Hepatocyte (in vitro differentiated cells): ENCODE measurements at regions not wholly inside any gene's neighbourhood (a gene's known extent, or its start where the extent isn't known, plus 50 kb on each side); places are given as distances from the start of the nearest gene placed in this dataset.

Experiments used
- DNase-seq: peaks from one replicate; pipeline ENCODE4 v3.0.0-alpha.2; 2016; ENCODE audit warnings: low spot score
- H2AFZ ChIP-seq: fragments of 200-600 bp; sonication (generic); 2 replicates; pipeline ENCODE4 v1.6.0; 2016; ENCODE audit warnings: antibody characterized with exemption, mild to moderate bottlenecking
- H3K27ac ChIP-seq: fragments of 200-600 bp; sonication (generic); 2 replicates; pipeline ENCODE4 v1.5.1; 2016; ENCODE audit warnings: mild to moderate bottlenecking
- H3K27me3 ChIP-seq: fragments of 200-600 bp; sonication (generic); 2 replicates; pipeline ENCODE4 v1.6.1; 2016
- H3K36me3 ChIP-seq: fragments of 200-600 bp; sonication (generic); replicated peaks from 2 replicates; pipeline ENCODE4 v1.5.1; 2016; ENCODE audit warnings: low read depth; ENCODE audit not compliant: insufficient read depth
- H3K4me1 ChIP-seq: fragments of 200-600 bp; sonication (generic); 2 replicates; pipeline ENCODE4 v1.5.1; 2016; ENCODE audit warnings: mild to moderate bottlenecking, moderate library complexity; ENCODE audit not compliant: insufficient read depth
- H3K4me2 ChIP-seq: fragments of 200-600 bp; sonication (generic); 2 replicates; pipeline ENCODE4 v1.6.0; 2016
- H3K4me3 ChIP-seq: fragments of 200-600 bp; sonication (generic); 2 replicates; pipeline ENCODE4 v1.5.1; 2016; ENCODE audit warnings: mild to moderate bottlenecking
- H3K79me2 ChIP-seq: fragments of 200-600 bp; sonication (generic); 2 replicates; pipeline ENCODE4 v1.6.0; 2017; ENCODE audit warnings: mild to moderate bottlenecking
- H3K9me2 ChIP-seq: fragments of 200-600 bp; sonication (generic); replicated peaks from 2 replicates; pipeline ENCODE4 v1.6.0; 2017; ENCODE audit warnings: mild to moderate bottlenecking; ENCODE audit not compliant: insufficient read depth
- H3K9me3 ChIP-seq: fragments of 200-600 bp; sonication (generic); 2 replicates; pipeline ENCODE4 v1.5.1; 2016; ENCODE audit warnings: low read depth, mild to moderate bottlenecking
- H4K20me1 ChIP-seq: fragments of 200-600 bp; sonication (generic); 2 replicates; pipeline ENCODE4 v1.6.0; 2016; ENCODE audit warnings: mild to moderate bottlenecking; ENCODE audit not compliant: insufficient read depth, poor library complexity, severe bottlenecking
- CTCF ChIP-seq: fragments of 200-600 bp; sonication (generic); IDR thresholded peaks from 2 replicates; pipeline ENCODE4 v1.5.1; 2016; ENCODE audit warnings: antibody characterized with exemption, mild to moderate bottlenecking; ENCODE audit not compliant: poor library complexity
- EZH2 ChIP-seq: fragments of 200-600 bp; sonication (generic); IDR thresholded peaks from 2 replicates; pipeline ENCODE4 v1.6.1; 2016; ENCODE audit warnings: antibody characterized with exemption, mild to moderate bottlenecking, borderline replicate concordance
- EZH2phosphoT487 ChIP-seq: fragments of 200-600 bp; sonication (generic); IDR thresholded peaks from one replicate; pipeline ENCODE4 v1.6.1; 2018; ENCODE audit warnings: antibody characterized with exemption, mild to moderate bottlenecking, low read depth, moderate library complexity; ENCODE audit not compliant: unreplicated experiment, severe bottlenecking
- WGBS: methylation state at CpG from one replicate; pipeline ENCODE4 v1.1.6; 2016; ENCODE audit warnings: low lambda C conversion rate; ENCODE audit errors: missing lambda C conversion rate; 5-methylcytosine and 5-hydroxymethylcytosine counted together

GRCh38 chr1:78339490-78339889 lies 151.3 kb upstream of the PTGFR start:
- no peak for TF ChIP-seq EZH2
- TF ChIP-seq EZH2phosphoT487: no peak
- no peak for TF ChIP-seq CTCF
- H2AFZ ChIP-seq: no peak overlapping the region

GRCh38 chr1:78340006-78340405 lies 150.8 kb upstream of the PTGFR start:
- no peak overlapping the region for H2AFZ ChIP-seq
- TF ChIP-seq CTCF (no peak), EZH2 (no peak), EZH2phosphoT487 (no peak)
- H3K9me3 ChIP-seq: no peaks in the 10 kb centered on the region
- no peaks in the 10 kb centered on the region for H3K9me2 ChIP-seq
- H3K27me3 ChIP-seq: no peaks in the 10 kb centered on the region
- H3K27ac ChIP-seq: no peak overlapping the region
- no peaks in the 10 kb centered on the region for H3K36me3 ChIP-seq
- H3K4me2 ChIP-seq: no peak overlapping the region
- DNase-seq: no peak
- no peak overlapping the region for H3K4me3 ChIP-seq
- no peaks in the 10 kb centered on the region for H3K4me1 ChIP-seq
- no peaks in the 10 kb centered on the region for H4K20me1 ChIP-seq
- no peaks in the 10 kb centered on the region for H3K79me2 ChIP-seq

More at GRCh38 chr1:78339490-78339889, 151.3 kb upstream of the PTGFR start:
- H3K9me2 ChIP-seq: no peaks in the 10 kb centered on the region
- H3K36me3 ChIP-seq: no peaks in the 10 kb centered on the region
- H3K4me2 ChIP-seq: no peak overlapping the region
- no peaks in the 10 kb centered on the region for H3K27me3 ChIP-seq
- no peak overlapping the region for H3K27ac ChIP-seq
- 90% methylated on average over 1 of the region's 1 CpG for WGBS
- no peaks in the 10 kb centered on the region for H4K20me1 ChIP-seq
- DNase-seq: no peak
- no peak overlapping the region for H3K4me3 ChIP-seq
- no peaks in the 10 kb centered on the region for H3K4me1 ChIP-seq
- no peaks in the 10 kb centered on the region for H3K79me2 ChIP-seq
- no peaks in the 10 kb centered on the region for H3K9me3 ChIP-seq

- TF ChIP-seq EZH2phosphoT487: no peak
- Histone ChIP-seq H3K4me2 (no peak overlapping the region), H2AFZ (no peak overlapping the region), H3K9me2 (no peaks in the 10 kb centered on the region), H3K79me2 (no peaks in the 10 kb centered on the region), H3K27me3 (no peaks in the 10 kb centered on the region), H3K4me3 (no peak overlapping the region), H3K36me3 (no peaks in the 10 kb centered on the region), H3K9me3 (no peaks in the 10 kb centered on the region), H4K20me1 (no peaks in the 10 kb centered on the region), H3K4me1 (no peaks in the 10 kb centered on the region), H3K27ac (no peak overlapping the region)
- no peak for DNase-seq
Measured at GRCh38 chr1:78348496-78349284, 142.1 kb upstream of the PTGFR start.

- no peaks in the 10 kb centered on the region for H4K20me1 ChIP-seq
- no peak for TF ChIP-seq EZH2
- TF ChIP-seq EZH2phosphoT487: no peak
- TF ChIP-seq CTCF: no peak
- H3K4me3 ChIP-seq: no peak overlapping the region
- WGBS: 75% methylated on average over 2 of the region's 2 CpGs
- no peak overlapping the region for H2AFZ ChIP-seq
- no peaks in the 10 kb centered on the region for H3K4me1 ChIP-seq
- H3K27ac ChIP-seq: no peak overlapping the region
- H3K4me2 ChIP-seq: no peak overlapping the region
- no peaks in the 10 kb centered on the region for H3K9me2 ChIP-seq
- no peaks in the 10 kb centered on the region for H3K79me2 ChIP-seq
- no peak for DNase-seq
- no peaks in the 10 kb centered on the region for H3K9me3 ChIP-seq
- H3K27me3 ChIP-seq: no peaks in the 10 kb centered on the region
- H3K36me3 ChIP-seq: no peaks in the 10 kb centered on the region
Measured at GRCh38 chr1:78351551-78352216, 139.1 kb upstream of the PTGFR start.
